HuH-7 (cell line): ENCODE measurements at regions not wholly inside any gene's neighbourhood (a gene's known extent, or its start where the extent isn't known, plus 50 kb on each side); places are given as distances from the start of the nearest gene placed in this dataset.

Experiments
- DNase-seq: peaks from one replicate; pipeline ENCODE4 v3.0.0; 2011; ENCODE audit warnings: low spot score

- no peak for DNase-seq
These were observed 278.4 kb upstream of the ZPLD1 start for GRCh38 chr3:102156426-102156825.

GRCh38 chr3:102158080-102158740, 276.6 kb upstream of the ZPLD1 start:
- no peak for DNase-seq

GRCh38 chr3:102159810-102160451, 274.9 kb upstream of the ZPLD1 start:
- no peak for DNase-seq

GRCh38 chr3:102161384-102162006, 273.3 kb upstream of the ZPLD1 start:
- DNase-seq, result no peak

GRCh38 chr3:102162251-102162650, 272.6 kb upstream of the ZPLD1 start:
- no peak for DNase-seq

GRCh38 chr3:102163039-102163817, 271.6 kb upstream of the ZPLD1 start:
- peak; percentile 19 for DNase-seq

- no peak for DNase-seq
These were observed 271.0 kb upstream of the ZPLD1 start for GRCh38 chr3:102163818-102164154.

- no peak for DNase-seq
These were observed 269.4 kb upstream of the ZPLD1 start for GRCh38 chr3:102165367-102165766.

GRCh38 chr3:102169915-102170479, 264.8 kb upstream of the ZPLD1 start:
- DNase-seq, result no peak

GRCh38 chr3:102170545-102170944, 264.3 kb upstream of the ZPLD1 start:
- DNase-seq, result no peak

GRCh38 chr3:102174312-102174712, 260.5 kb upstream of the ZPLD1 start:
- no peak for DNase-seq

- DNase-seq, result no peak
These were observed 259.9 kb upstream of the ZPLD1 start for GRCh38 chr3:102174832-102175374.

GRCh38 chr3:102176333-102177050, 258.3 kb upstream of the ZPLD1 start:
- DNase-seq, result no peak

GRCh38 chr3:102177075-102177755, 257.6 kb upstream of the ZPLD1 start:
- DNase-seq, result no peak

- DNase-seq, result no peak
These were observed 256.0 kb upstream of the ZPLD1 start for GRCh38 chr3:102178817-102179216.

- no peak for DNase-seq
These were observed 255.3 kb upstream of the ZPLD1 start for GRCh38 chr3:102179326-102180177.

GRCh38 chr3:102180280-102180931, 254.4 kb upstream of the ZPLD1 start:
- no peak for DNase-seq

- DNase-seq, result no peak
These were observed 253.5 kb upstream of the ZPLD1 start for GRCh38 chr3:102181175-102181920.

- no peak for DNase-seq
These were observed 252.7 kb upstream of the ZPLD1 start for GRCh38 chr3:102182162-102182561.
